ENCODE measurements at regions not wholly inside any gene's neighbourhood (a gene's known extent, or its start where the extent isn't known, plus 50 kb on each side); places are given as distances from the start of the nearest gene placed in this dataset.
"Not testable (repeated sequence)": the region's sequence is repeated elsewhere in the genome, so short reads cannot be mapped to it uniquely, and the experiment has no call there.

DNA sequence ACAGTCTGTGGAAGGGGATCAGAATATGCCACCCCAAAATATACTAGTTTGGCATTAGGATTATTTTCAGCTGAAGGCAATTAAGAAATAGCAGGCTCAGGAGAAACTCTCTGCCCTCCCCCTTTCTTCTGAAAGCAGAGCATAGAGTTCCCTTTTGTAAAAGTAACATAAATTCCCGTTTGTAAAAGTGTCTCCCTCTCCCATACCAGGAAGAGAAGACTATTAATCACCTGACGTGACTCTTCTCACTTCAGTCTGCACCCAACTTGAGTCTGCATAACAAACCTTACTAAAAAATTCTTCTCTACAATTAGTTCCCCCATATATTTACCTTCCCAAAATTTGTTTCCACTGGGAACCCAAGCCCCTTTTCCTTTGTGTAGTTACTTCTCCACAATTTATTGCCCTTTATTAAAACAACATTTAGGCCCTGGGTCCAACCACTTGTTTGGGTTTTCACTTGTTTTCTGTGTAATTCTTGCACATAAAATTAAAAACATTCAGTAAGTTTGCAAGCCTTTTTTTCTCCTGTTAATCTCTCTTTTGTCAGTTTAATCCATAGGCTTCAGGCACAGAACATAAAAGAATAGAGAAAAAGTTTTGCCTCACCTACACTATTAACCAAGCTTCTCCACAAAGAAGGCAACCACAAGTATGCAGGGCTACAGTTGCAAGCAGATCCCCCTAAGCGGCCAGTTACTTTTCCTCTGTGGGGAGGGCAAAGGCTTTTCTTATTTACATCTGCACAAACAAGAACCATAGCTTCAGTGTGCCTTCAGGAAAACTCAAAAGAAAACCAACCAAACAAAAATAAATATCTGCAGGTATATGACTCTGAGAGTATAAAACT, 73.8 kb upstream of the EPCAM start:
- H3K27me3 ChIP-seq (replicated peaks; ENCODE audit: insufficient read depth) = no peaks in the 10 kb centered on the region
- ATAC-seq (ENCODE audit: insufficient number of reproducible peaks, low FRiP score, low read depth) = no peak
- DNase-seq (ENCODE audit: low spot score) = no peak
- no peaks in the 10 kb centered on the region for H3K36me3 ChIP-seq
- TF ChIP-seq, protein P1, sequence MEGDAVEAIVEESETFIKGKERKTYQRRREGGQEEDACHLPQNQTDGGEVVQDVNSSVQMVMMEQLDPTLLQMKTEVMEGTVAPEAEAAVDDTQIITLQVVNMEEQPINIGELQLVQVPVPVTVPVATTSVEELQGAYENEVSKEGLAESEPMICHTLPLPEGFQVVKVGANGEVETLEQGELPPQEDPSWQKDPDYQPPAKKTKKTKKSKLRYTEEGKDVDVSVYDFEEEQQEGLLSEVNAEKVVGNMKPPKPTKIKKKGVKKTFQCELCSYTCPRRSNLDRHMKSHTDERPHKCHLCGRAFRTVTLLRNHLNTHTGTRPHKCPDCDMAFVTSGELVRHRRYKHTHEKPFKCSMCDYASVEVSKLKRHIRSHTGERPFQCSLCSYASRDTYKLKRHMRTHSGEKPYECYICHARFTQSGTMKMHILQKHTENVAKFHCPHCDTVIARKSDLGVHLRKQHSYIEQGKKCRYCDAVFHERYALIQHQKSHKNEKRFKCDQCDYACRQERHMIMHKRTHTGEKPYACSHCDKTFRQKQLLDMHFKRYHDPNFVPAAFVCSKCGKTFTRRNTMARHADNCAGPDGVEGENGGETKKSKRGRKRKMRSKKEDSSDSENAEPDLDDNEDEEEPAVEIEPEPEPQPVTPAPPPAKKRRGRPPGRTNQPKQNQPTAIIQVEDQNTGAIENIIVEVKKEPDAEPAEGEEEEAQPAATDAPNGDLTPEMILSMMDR (IDR thresholded peaks at IDR 0.05) = no peak
- peaks cover 2% of the 10 kb centered on the region in 2 donors for H3K4me1 ChIP-seq (ENCODE audit: control insufficient read depth in 1 of 2, low read depth in 2 of 2)
- H3K4me3 ChIP-seq = no peak overlapping the region
- no peaks in the 10 kb centered on the region for H3K9me3 ChIP-seq
- H3K27ac ChIP-seq = no peak overlapping the region

- ATAC-seq (ENCODE audit: insufficient number of reproducible peaks, low FRiP score, low read depth) = no peak
- Histone ChIP-seq H3K4me1 (ENCODE audit: control insufficient read depth in 1 of 2, low read depth in 2 of 2) (peaks cover 3 to 9% of the 10 kb centered on the region in 2 donors), H3K27me3 (replicated peaks; ENCODE audit: insufficient read depth) (no peaks in the 10 kb centered on the region), H3K4me3 (no peak overlapping the region), H3K27ac (no peak overlapping the region), H3K36me3 (no peaks in the 10 kb centered on the region), H3K9me3 (no peaks in the 10 kb centered on the region)
- TF ChIP-seq, protein P1 (IDR thresholded peaks at IDR 0.05) = no peak
- DNase-seq (ENCODE audit: low spot score) = no peak
Observed at GRCh38 chr2:47293976-47294375, 75.1 kb upstream of the EPCAM start.

GRCh38 chr2:47288864-47289263, 80.2 kb upstream of the EPCAM start:
- no peaks in the 10 kb centered on the region for H3K27me3 ChIP-seq (replicated peaks; ENCODE audit: insufficient read depth)
- no peaks in the 10 kb centered on the region for H3K36me3 ChIP-seq
- DNase-seq (ENCODE audit: low spot score) = no peak
- H3K4me3 ChIP-seq = no peak overlapping the region
- H3K9me3 ChIP-seq = no peaks in the 10 kb centered on the region
- no peak for ATAC-seq (ENCODE audit: insufficient number of reproducible peaks, low FRiP score, low read depth)
- TF ChIP-seq, protein P1 (IDR thresholded peaks at IDR 0.05) = no peak
- H3K4me1 ChIP-seq (ENCODE audit: control insufficient read depth in 1 of 2, low read depth in 2 of 2) = peaks cover 3 to 9% of the 10 kb centered on the region in 2 donors
- no peak overlapping the region for H3K27ac ChIP-seq

DNA sequence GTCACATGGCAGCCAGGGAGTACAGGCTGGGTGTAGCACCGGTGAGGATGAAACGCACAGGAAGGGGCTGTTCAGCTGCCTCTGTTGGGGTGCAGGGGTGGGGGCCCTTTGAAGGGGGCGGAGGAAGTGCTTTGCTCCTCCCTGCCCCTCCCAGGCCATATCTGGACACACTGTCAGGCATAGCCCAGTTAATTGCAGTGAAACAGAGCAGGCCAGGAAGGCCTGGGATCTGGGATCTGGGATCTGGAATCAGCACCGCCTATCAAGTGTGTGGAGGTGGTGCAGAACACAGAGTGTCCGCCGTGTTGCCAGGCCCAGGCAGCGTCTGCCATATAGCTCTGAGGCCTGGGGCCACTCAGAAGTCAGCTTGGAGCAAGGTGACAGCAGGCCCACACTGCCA, 85.5 kb upstream of the EPCAM start:
- Histone ChIP-seq H3K4me1 (ENCODE audit: control insufficient read depth in 1 of 2, low read depth in 2 of 2) (no peaks in the 10 kb centered on the region), H3K4me3 (no peak overlapping the region), H3K27ac (no peak overlapping the region), H3K36me3 (no peaks in the 10 kb centered on the region), H3K27me3 (replicated peaks; ENCODE audit: insufficient read depth) (no peaks in the 10 kb centered on the region), H3K9me3 (no peaks in the 10 kb centered on the region)
- no peak for ATAC-seq (ENCODE audit: insufficient number of reproducible peaks, low FRiP score, low read depth)
- no peak for DNase-seq (ENCODE audit: low spot score)
- TF ChIP-seq, protein P1 (IDR thresholded peaks at IDR 0.05) = no peak

GRCh38 chr2:47282621-47283272, 86.4 kb upstream of the EPCAM start:
- no peaks in the 10 kb centered on the region for H3K36me3 ChIP-seq
- TF ChIP-seq, protein P1 (IDR thresholded peaks at IDR 0.05) = no peak
- no peaks in the 10 kb centered on the region for H3K9me3 ChIP-seq
- ATAC-seq (ENCODE audit: insufficient number of reproducible peaks, low FRiP score, low read depth) = no peak
- H3K27ac ChIP-seq = no peak overlapping the region
- no peak overlapping the region for H3K4me3 ChIP-seq
- no peaks in the 10 kb centered on the region for H3K4me1 ChIP-seq (ENCODE audit: control insufficient read depth in 1 of 2, low read depth in 2 of 2)
- no peak for DNase-seq (ENCODE audit: low spot score)
- H3K27me3 ChIP-seq (replicated peaks; ENCODE audit: insufficient read depth) = no peaks in the 10 kb centered on the region

- H3K36me3 ChIP-seq; ATAC-seq (ENCODE audit: insufficient number of reproducible peaks, low FRiP score, low read depth); DNase-seq (ENCODE audit: low spot score); H3K27me3 ChIP-seq (replicated peaks; ENCODE audit: insufficient read depth); H3K4me3 ChIP-seq; H3K27ac ChIP-seq; H3K9me3 ChIP-seq; H3K4me1 ChIP-seq (ENCODE audit: control insufficient read depth in 1 of 2, low read depth in 2 of 2): not testable (repeated sequence)
Observed at GRCh38 chr2:47279525-47279924, 89.6 kb upstream of the EPCAM start.
